Panc1 (cell line): ENCODE measurements at regions not wholly inside any gene's neighbourhood (a gene's known extent, or its start where the extent isn't known, plus 50 kb on each side); places are given as distances from the start of the nearest gene placed in this dataset.

ENCODE experiments used
- ATAC-seq: fragments of 200-7000 bp; cut with Tn5 transposase; 2 replicates; pipeline ENCODE4 v1.9.1; 2020; ENCODE audit warnings: mild to moderate bottlenecking, moderate library complexity
- BruUV-seq: library from RNA; stranded (reverse); fragments of 400-500 nt; replicated peaks from 2 replicates; lab custom pipeline; 2021; lab: Mats Ljungman, UMichigan
- CTCF ChIA-PET: fragments of 300-600 bp; sonication (Branson Sonifier 250); formaldehyde crosslinking; loops from one replicate; lab custom pipeline; 2022; ENCODE audit warnings: antibody characterized with exemption; lab: Charles Lee
- POLR2A ChIA-PET: fragments of 300-600 bp; sonication (Branson Sonifier 250); formaldehyde crosslinking; loops from one replicate; lab custom pipeline; 2022; ENCODE audit warnings: antibody characterized with exemption; lab: Charles Lee
- DNase-seq: peaks from one replicate; pipeline ENCODE4 v3.0.0-alpha.2; 2010; ENCODE audit warnings: low read depth, low spot score
- H3K27ac ChIP-seq: 2 replicates; pipeline ENCODE4 v1.5.1; 2011; ENCODE audit warnings: mild to moderate bottlenecking, low read length, inconsistent platforms
- H3K27me3 ChIP-seq: fragments of 200-500 bp; sonication (Bioruptor generic); 2 replicates; pipeline ENCODE4 v1.6.0; 2014; ENCODE audit warnings: low read length, inconsistent platforms; ENCODE audit not compliant: control insufficient read depth, insufficient read depth
- H3K36me3 ChIP-seq: fragments of 200-500 bp; sonication (Bioruptor generic); 2 replicates; pipeline ENCODE4 v1.5.1; 2014; ENCODE audit warnings: inconsistent platforms, mild to moderate bottlenecking, low read length, moderate library complexity; ENCODE audit not compliant: control insufficient read depth, insufficient read depth
- H3K4me1 ChIP-seq: 2 replicates; pipeline ENCODE4 v1.5.1; 2011; ENCODE audit warnings: inconsistent platforms, mild to moderate bottlenecking, low read length, moderate library complexity; ENCODE audit not compliant: control insufficient read depth, insufficient read depth
- H3K4me3 ChIP-seq, 2 experiments: 2 replicates each; pipeline ENCODE4 v1.5.1; 2011 to 2012; ENCODE audit warnings: low read depth in 2 of 2, low read length in 2 of 2, mild to moderate bottlenecking in 2 of 2, inconsistent platforms in 1 of 2, moderate library complexity in 1 of 2
- H3K9me3 ChIP-seq: fragments of 200-500 bp; sonication (Bioruptor generic); 2 replicates; pipeline ENCODE4 v1.5.1; 2014; ENCODE audit warnings: low read depth, mild to moderate bottlenecking, inconsistent platforms, low read length, moderate library complexity; ENCODE audit not compliant: control insufficient read depth, insufficient read depth
- POLR2AphosphoS5 ChIP-seq: IDR thresholded peaks from 2 replicates; pipeline ENCODE4 v1.6.1; 2012; ENCODE audit warnings: mild to moderate bottlenecking, low read depth, low read length, moderate library complexity
- SIN3A ChIP-seq: IDR thresholded peaks from 2 replicates; pipeline ENCODE4 v1.6.1; 2012; ENCODE audit warnings: low read depth, mild to moderate bottlenecking, low read length, moderate library complexity, borderline replicate concordance; ENCODE audit not compliant: insufficient read depth
- TCF7L2 ChIP-seq: IDR thresholded peaks from 2 replicates; pipeline ENCODE4 v1.6.1; 2011; ENCODE audit warnings: mild to moderate bottlenecking, low read depth, low read length, inconsistent platforms
- in situ Hi-C: cut with HindIII; loops from 2 replicates; pipeline ENCODE4 v1.10.0; 2016; ENCODE audit warnings: low sequenced_read_pairs, low pct_unique_long_range_greater_than_20kb
- intact Hi-C: fragments of 100-400 bp; cut with micrococcal nuclease; formaldehyde crosslinking; loops from one replicate; pipeline ENCODE4 v1.10.0; 2022; ENCODE audit not compliant: unreplicated experiment
- TF ChIP-seq, protein P1 (sequence below), 2 experiments: IDR thresholded peaks; 2 replicates each; pipeline ENCODE4 v1.6.1; 2011 to 2012; ENCODE audit warnings: low read depth in 2 of 2, control low read depth in 1 of 2, low read length in 1 of 2, mild to moderate bottlenecking in 1 of 2, moderate library complexity in 1 of 2; ENCODE audit not compliant: insufficient read depth in 1 of 2
- TF ChIP-seq, protein P2 (sequence below): fragments of 450-650 bp; IDR thresholded peaks from 2 replicates; pipeline ENCODE4 v1.5.1; 2017; ENCODE audit warnings: mild to moderate bottlenecking

DNA sequence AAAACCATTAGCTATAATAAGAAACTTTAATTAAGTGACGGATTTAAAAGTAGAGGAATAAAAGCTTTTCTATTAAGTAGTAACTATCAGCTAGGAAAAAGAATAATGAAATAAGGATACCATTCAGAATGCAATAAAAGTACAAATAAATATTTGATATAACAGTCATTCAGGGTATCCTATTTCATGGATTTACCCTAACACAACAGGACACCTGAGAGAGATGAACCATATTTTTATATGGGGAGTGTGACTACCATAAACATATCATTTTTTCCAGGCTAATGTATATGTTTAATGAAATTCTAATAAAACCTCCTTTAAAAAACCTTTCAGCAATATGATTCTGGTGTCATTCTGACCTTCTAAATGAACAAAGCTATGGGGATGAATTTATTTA lies 393.8 kb downstream of the SNAPC1 start:
- ChIA-PET CTCF (no interaction called here), POLR2A (no interaction called here)
- no peak for DNase-seq
- TF ChIP-seq SIN3A, result no peak
- TF ChIP-seq, protein P1, sequence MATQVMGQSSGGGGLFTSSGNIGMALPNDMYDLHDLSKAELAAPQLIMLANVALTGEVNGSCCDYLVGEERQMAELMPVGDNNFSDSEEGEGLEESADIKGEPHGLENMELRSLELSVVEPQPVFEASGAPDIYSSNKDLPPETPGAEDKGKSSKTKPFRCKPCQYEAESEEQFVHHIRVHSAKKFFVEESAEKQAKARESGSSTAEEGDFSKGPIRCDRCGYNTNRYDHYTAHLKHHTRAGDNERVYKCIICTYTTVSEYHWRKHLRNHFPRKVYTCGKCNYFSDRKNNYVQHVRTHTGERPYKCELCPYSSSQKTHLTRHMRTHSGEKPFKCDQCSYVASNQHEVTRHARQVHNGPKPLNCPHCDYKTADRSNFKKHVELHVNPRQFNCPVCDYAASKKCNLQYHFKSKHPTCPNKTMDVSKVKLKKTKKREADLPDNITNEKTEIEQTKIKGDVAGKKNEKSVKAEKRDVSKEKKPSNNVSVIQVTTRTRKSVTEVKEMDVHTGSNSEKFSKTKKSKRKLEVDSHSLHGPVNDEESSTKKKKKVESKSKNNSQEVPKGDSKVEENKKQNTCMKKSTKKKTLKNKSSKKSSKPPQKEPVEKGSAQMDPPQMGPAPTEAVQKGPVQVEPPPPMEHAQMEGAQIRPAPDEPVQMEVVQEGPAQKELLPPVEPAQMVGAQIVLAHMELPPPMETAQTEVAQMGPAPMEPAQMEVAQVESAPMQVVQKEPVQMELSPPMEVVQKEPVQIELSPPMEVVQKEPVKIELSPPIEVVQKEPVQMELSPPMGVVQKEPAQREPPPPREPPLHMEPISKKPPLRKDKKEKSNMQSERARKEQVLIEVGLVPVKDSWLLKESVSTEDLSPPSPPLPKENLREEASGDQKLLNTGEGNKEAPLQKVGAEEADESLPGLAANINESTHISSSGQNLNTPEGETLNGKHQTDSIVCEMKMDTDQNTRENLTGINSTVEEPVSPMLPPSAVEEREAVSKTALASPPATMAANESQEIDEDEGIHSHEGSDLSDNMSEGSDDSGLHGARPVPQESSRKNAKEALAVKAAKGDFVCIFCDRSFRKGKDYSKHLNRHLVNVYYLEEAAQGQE (IDR thresholded peaks at IDR 0.05; ENCODE audit: insufficient read depth in 1 of 2, low read depth in 2 of 2, low read length in 1 of 2), result no peak
- no peak for TF ChIP-seq TCF7L2
- TF ChIP-seq POLR2AphosphoS5, result no peak
- TF ChIP-seq, protein P2, sequence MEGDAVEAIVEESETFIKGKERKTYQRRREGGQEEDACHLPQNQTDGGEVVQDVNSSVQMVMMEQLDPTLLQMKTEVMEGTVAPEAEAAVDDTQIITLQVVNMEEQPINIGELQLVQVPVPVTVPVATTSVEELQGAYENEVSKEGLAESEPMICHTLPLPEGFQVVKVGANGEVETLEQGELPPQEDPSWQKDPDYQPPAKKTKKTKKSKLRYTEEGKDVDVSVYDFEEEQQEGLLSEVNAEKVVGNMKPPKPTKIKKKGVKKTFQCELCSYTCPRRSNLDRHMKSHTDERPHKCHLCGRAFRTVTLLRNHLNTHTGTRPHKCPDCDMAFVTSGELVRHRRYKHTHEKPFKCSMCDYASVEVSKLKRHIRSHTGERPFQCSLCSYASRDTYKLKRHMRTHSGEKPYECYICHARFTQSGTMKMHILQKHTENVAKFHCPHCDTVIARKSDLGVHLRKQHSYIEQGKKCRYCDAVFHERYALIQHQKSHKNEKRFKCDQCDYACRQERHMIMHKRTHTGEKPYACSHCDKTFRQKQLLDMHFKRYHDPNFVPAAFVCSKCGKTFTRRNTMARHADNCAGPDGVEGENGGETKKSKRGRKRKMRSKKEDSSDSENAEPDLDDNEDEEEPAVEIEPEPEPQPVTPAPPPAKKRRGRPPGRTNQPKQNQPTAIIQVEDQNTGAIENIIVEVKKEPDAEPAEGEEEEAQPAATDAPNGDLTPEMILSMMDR, result no peak
- Histone ChIP-seq H3K4me1 (no peaks in the 10 kb centered on the region), H3K9me3 (no peaks in the 10 kb centered on the region), H3K27me3 (no peaks in the 10 kb centered on the region), H3K36me3 (no peaks in the 10 kb centered on the region), H3K27ac (no peak overlapping the region), H3K4me3 (no peak overlapping the region)
- no peak for ATAC-seq
- BruUV-seq, result no TSS peak
- in situ Hi-C loops, result no loop called here
- intact Hi-C loops, result no loop called here

DNA sequence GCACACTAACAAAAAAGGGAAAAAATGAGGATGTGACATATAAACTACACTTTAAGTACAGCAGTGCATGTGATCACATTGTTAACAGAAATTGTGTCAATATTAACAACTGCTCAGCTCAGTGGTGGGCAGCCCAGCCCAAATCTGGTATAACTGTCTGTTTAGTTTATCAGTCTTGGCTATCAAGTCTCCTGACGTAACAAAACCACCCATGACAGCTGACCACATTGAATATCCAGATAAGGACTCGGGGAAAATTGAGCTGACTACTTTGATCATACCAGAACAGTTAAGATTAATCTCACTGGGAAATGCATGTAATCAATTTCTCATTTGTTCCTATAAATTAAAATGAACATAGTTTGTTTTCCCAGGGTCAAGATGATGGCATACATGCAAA lies 396.6 kb downstream of the SNAPC1 start:
- intact Hi-C loops (no loop called here), in situ Hi-C loops (no loop called here)
- no peak overlapping the region for H3K4me3 ChIP-seq
- BruUV-seq, result no TSS peak
- ATAC-seq (no peak), DNase-seq (no peak)
- TF ChIP-seq SIN3A (no peak), POLR2AphosphoS5 (no peak), TCF7L2 (no peak)
- TF ChIP-seq, protein P2, result no peak
- TF ChIP-seq, protein P1 (IDR thresholded peaks at IDR 0.05; ENCODE audit: insufficient read depth in 1 of 2, low read depth in 2 of 2, low read length in 1 of 2), result no peak
- no peaks in the 10 kb centered on the region for H3K9me3 ChIP-seq
- no peak overlapping the region for H3K27ac ChIP-seq
- no peaks in the 10 kb centered on the region for H3K27me3 ChIP-seq
- ChIA-PET CTCF (no interaction called here), POLR2A (no interaction called here)
- H3K36me3 ChIP-seq, result no peaks in the 10 kb centered on the region
- H3K4me1 ChIP-seq, result no peaks in the 10 kb centered on the region
